D341Med (cell line): ENCODE measurements at regions not wholly inside any gene's neighbourhood (a gene's known extent, or its start where the extent isn't known, plus 50 kb on each side); places are given as distances from the start of the nearest gene placed in this dataset.

Source experiments
- DNase-seq: peaks from one replicate; pipeline ENCODE4 v3.0.0; 2012; ENCODE audit warnings: low spot score

- DNase-seq = no peak
Observed at GRCh38 chr14:27090716-27091115, 492.9 kb upstream of the NOVA1 start.

- DNase-seq = no peak
Observed at GRCh38 chr14:27091973-27092372, 494.1 kb upstream of the NOVA1 start.

GRCh38 chr14:27096091-27096490 lies 498.3 kb upstream of the NOVA1 start:
- no peak for DNase-seq

GRCh38 chr14:27098451-27098850 lies 500.6 kb upstream of the NOVA1 start:
- DNase-seq = no peak

- no peak for DNase-seq
Observed at GRCh38 chr14:27114180-27114579, 516.3 kb upstream of the NOVA1 start.

GRCh38 chr14:27123162-27123561 lies 525.3 kb upstream of the NOVA1 start:
- no peak for DNase-seq

- no peak for DNase-seq
Observed at GRCh38 chr14:27127838-27128237, 530.0 kb upstream of the NOVA1 start.

- no peak for DNase-seq
Observed at GRCh38 chr14:27134200-27134599, 536.4 kb upstream of the NOVA1 start.

GRCh38 chr14:27145170-27145569 lies 547.3 kb upstream of the NOVA1 start:
- DNase-seq = no peak

GRCh38 chr14:27148143-27148542 lies 550.3 kb upstream of the NOVA1 start:
- no peak for DNase-seq

GRCh38 chr14:27164139-27164538 lies 566.3 kb upstream of the NOVA1 start:
- no peak for DNase-seq

GRCh38 chr14:27175489-27175888 lies 577.7 kb upstream of the NOVA1 start:
- no peak for DNase-seq

GRCh38 chr14:27181333-27181732 lies 583.5 kb upstream of the NOVA1 start:
- DNase-seq = no peak

- DNase-seq = no peak
Observed at GRCh38 chr14:27184427-27184826, 586.6 kb upstream of the NOVA1 start.

GRCh38 chr14:27186048-27186447 lies 588.2 kb upstream of the NOVA1 start:
- no peak for DNase-seq

- DNase-seq = no peak
Observed at GRCh38 chr14:27187136-27187535, 589.3 kb upstream of the NOVA1 start.

GRCh38 chr14:27190296-27190695 lies 592.5 kb upstream of the NOVA1 start:
- no peak for DNase-seq

- DNase-seq = no peak
Observed at GRCh38 chr14:27199272-27199671, 601.4 kb upstream of the NOVA1 start.

GRCh38 chr14:27205036-27205435 lies 607.2 kb upstream of the NOVA1 start:
- no peak for DNase-seq

GRCh38 chr14:27211741-27212140 lies 613.9 kb upstream of the NOVA1 start:
- DNase-seq = no peak

GRCh38 chr14:27222671-27223070 lies 624.8 kb upstream of the NOVA1 start:
- no peak for DNase-seq

- no peak for DNase-seq
Observed at GRCh38 chr14:27223906-27224305, 626.1 kb upstream of the NOVA1 start.

- no peak for DNase-seq
Observed at GRCh38 chr14:27228053-27228452, 630.2 kb upstream of the NOVA1 start.

- no peak for DNase-seq
Observed at GRCh38 chr14:27234331-27234730, 636.5 kb upstream of the NOVA1 start.

GRCh38 chr14:27236601-27237000 lies 638.8 kb upstream of the NOVA1 start:
- no peak for DNase-seq
